Endothelial cell of umbilical vein (primary cell): ENCODE measurements at regions not wholly inside any gene's neighbourhood (a gene's known extent, or its start where the extent isn't known, plus 50 kb on each side); places are given as distances from the start of the nearest gene placed in this dataset.

Source experiments
- POLR2AphosphoS5 ChIP-seq: IDR thresholded peaks from 2 replicates; pipeline ENCODE4 v1.6.1; 2012; ENCODE audit warnings: low read depth, mild to moderate bottlenecking, control low read depth, low read length, moderate library complexity; ENCODE audit not compliant: insufficient read depth
- TF ChIP-seq, protein P1 (sequence below), 2 donors: IDR thresholded peaks; 1 replicate in 1 of 2; 2 replicates in 1 of 2; pipeline ENCODE4 v1.5.1; 2011; ENCODE audit warnings: low read length in 2 of 2, mild to moderate bottlenecking in 2 of 2, moderate library complexity in 2 of 2, control low read depth in 1 of 2, inconsistent platforms in 1 of 2, low read depth in 1 of 2; ENCODE audit not compliant: insufficient read depth in 1 of 2; ENCODE audit errors: extremely low read depth in 1 of 2

GRCh38 chr13:94880463-94880862 lies 168.1 kb upstream of the SOX21 start:
- TF ChIP-seq, protein P1, sequence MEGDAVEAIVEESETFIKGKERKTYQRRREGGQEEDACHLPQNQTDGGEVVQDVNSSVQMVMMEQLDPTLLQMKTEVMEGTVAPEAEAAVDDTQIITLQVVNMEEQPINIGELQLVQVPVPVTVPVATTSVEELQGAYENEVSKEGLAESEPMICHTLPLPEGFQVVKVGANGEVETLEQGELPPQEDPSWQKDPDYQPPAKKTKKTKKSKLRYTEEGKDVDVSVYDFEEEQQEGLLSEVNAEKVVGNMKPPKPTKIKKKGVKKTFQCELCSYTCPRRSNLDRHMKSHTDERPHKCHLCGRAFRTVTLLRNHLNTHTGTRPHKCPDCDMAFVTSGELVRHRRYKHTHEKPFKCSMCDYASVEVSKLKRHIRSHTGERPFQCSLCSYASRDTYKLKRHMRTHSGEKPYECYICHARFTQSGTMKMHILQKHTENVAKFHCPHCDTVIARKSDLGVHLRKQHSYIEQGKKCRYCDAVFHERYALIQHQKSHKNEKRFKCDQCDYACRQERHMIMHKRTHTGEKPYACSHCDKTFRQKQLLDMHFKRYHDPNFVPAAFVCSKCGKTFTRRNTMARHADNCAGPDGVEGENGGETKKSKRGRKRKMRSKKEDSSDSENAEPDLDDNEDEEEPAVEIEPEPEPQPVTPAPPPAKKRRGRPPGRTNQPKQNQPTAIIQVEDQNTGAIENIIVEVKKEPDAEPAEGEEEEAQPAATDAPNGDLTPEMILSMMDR (IDR thresholded peaks at IDR 0.05; ENCODE audit: extremely low read depth in 1 of 2, insufficient read depth in 1 of 2, low read depth in 1 of 2, low read length in 2 of 2) = no peak
- no peak for TF ChIP-seq POLR2AphosphoS5
